Activated CD4-positive, alpha-beta T cell treated with anti-CD3 and anti-CD28 coated beads, Interleukin-2, amount 50 U/mL, for 1 hour (primary cell): ENCODE measurements at regions not wholly inside any gene's neighbourhood (a gene's known extent, or its start where the extent isn't known, plus 50 kb on each side); places are given as distances from the start of the nearest gene placed in this dataset.

ENCODE experiments used
- DNase-seq: peaks from one replicate; pipeline ENCODE4 v3.0.0-alpha.2; 2020

GRCh38 chrX:21056622-21057021 lies 317.6 kb upstream of the CNKSR2 start:
- no peak for DNase-seq

- DNase-seq = no peak
Observed at GRCh38 chrX:21047034-21047455, 327.2 kb upstream of the CNKSR2 start.

- no peak for DNase-seq
Observed at GRCh38 chrX:21014326-21014725, 359.9 kb upstream of the CNKSR2 start.

GRCh38 chrX:21004835-21005234 lies 369.4 kb upstream of the CNKSR2 start:
- DNase-seq = no peak

- DNase-seq = no peak
Observed at GRCh38 chrX:20995829-20996228, 378.4 kb upstream of the CNKSR2 start.

- DNase-seq = no peak
Observed at GRCh38 chrX:20989361-20989760, 384.9 kb upstream of the CNKSR2 start.

GRCh38 chrX:20988804-20989203 lies 385.4 kb upstream of the CNKSR2 start:
- no peak for DNase-seq

- DNase-seq = no peak
Observed at GRCh38 chrX:20988118-20988517, 386.1 kb upstream of the CNKSR2 start.

GRCh38 chrX:20980426-20980825 lies 393.8 kb upstream of the CNKSR2 start:
- no peak for DNase-seq

GRCh38 chrX:20974326-20974725 lies 399.9 kb upstream of the CNKSR2 start:
- DNase-seq = no peak

GRCh38 chrX:20973038-20973437 lies 401.2 kb upstream of the CNKSR2 start:
- DNase-seq = no peak

GRCh38 chrX:20971250-20971649 lies 403.0 kb upstream of the CNKSR2 start:
- DNase-seq = no peak

GRCh38 chrX:20969565-20969964 lies 404.7 kb upstream of the CNKSR2 start:
- no peak for DNase-seq

- no peak for DNase-seq
Observed at GRCh38 chrX:20968996-20969395, 405.2 kb upstream of the CNKSR2 start.

- no peak for DNase-seq
Observed at GRCh38 chrX:20967725-20968124, 406.5 kb upstream of the CNKSR2 start.

GRCh38 chrX:20965270-20966044 lies 408.8 kb upstream of the CNKSR2 start:
- DNase-seq = no peak

GRCh38 chrX:20954014-20954413 lies 420.2 kb upstream of the CNKSR2 start:
- DNase-seq = no peak

GRCh38 chrX:20952180-20952579 lies 422.0 kb upstream of the CNKSR2 start:
- DNase-seq = no peak

GRCh38 chrX:20951016-20951810 lies 423.0 kb upstream of the CNKSR2 start:
- DNase-seq = no peak

- no peak for DNase-seq
Observed at GRCh38 chrX:20947411-20947912, 426.8 kb upstream of the CNKSR2 start.

GRCh38 chrX:20913760-20914159 lies 460.5 kb upstream of the CNKSR2 start:
- no peak for DNase-seq

- DNase-seq = no peak
Observed at GRCh38 chrX:20906571-20906970, 467.6 kb upstream of the CNKSR2 start.

- no peak for DNase-seq
Observed at GRCh38 chrX:20884565-20884964, 489.7 kb upstream of the CNKSR2 start.

GRCh38 chrX:20863649-20864048 lies 510.6 kb upstream of the CNKSR2 start:
- DNase-seq = no peak
